ENCODE measurements at regions not wholly inside any gene's neighbourhood (a gene's known extent, or its start where the extent isn't known, plus 50 kb on each side); places are given as distances from the start of the nearest gene placed in this dataset.

DNA sequence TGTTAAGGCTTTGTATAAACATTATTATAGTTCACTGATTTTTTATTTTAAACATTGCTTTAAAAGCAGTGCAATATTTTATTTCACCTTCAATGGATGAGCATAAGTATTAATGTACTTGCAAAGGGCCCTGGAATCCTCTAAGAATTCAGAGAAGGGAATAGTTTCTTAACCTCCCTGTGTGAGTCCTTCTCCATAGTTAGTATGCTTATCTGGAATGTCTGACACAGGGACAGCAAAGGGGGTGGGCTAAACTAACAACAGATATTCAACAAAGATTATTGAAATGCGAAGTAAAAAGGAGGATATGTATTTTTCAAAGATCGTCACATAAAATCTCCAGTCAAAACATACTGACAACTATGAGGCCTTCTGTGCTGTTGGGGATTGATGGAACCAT is 300.4 kb downstream of the CENPW start:
- H3K36me3 Mint-ChIP-seq = no peaks in the 10 kb centered on the region
- H3K9me3 Mint-ChIP-seq = no peaks in the 10 kb centered on the region
- ChIA-PET CTCF (no interaction called here), POLR2A (no interaction called here)
- ATAC-seq (no peak), DNase-seq (ENCODE audit: low spot score) (no peak)
- TF ChIP-seq SMAD4 (CRISPR knock-in tag; IDR thresholded peaks at IDR 0.05) (no peak), MXD4 (CRISPR knock-in tag; IDR thresholded peaks at IDR 0.05; ENCODE audit: borderline replicate concordance) (no peak), ZNF396 (CRISPR knock-in tag; IDR thresholded peaks at IDR 0.05; ENCODE audit: borderline replicate concordance) (no peak), NR3C1 (CRISPR knock-in tag; conservative IDR thresholded peaks at IDR 0.05; ENCODE audit: low read depth) (no peak), ZNF671 (CRISPR knock-in tag; IDR thresholded peaks at IDR 0.05) (no peak), CBFB (CRISPR knock-in tag; IDR thresholded peaks at IDR 0.05; ENCODE audit: low read depth) (no peak), ZNF423 (CRISPR knock-in tag; IDR thresholded peaks at IDR 0.05) (no peak), FOXP1 (CRISPR knock-in tag; IDR thresholded peaks at IDR 0.05; ENCODE audit: borderline replicate concordance) (no peak)
- TF ChIP-seq, protein P1, sequence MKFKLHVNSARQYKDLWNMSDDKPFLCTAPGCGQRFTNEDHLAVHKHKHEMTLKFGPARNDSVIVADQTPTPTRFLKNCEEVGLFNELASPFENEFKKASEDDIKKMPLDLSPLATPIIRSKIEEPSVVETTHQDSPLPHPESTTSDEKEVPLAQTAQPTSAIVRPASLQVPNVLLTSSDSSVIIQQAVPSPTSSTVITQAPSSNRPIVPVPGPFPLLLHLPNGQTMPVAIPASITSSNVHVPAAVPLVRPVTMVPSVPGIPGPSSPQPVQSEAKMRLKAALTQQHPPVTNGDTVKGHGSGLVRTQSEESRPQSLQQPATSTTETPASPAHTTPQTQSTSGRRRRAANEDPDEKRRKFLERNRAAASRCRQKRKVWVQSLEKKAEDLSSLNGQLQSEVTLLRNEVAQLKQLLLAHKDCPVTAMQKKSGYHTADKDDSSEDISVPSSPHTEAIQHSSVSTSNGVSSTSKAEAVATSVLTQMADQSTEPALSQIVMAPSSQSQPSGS (CRISPR knock-in tag; IDR thresholded peaks at IDR 0.05; ENCODE audit: borderline replicate concordance, low read depth) = no peak
- TF ChIP-seq, protein P2, sequence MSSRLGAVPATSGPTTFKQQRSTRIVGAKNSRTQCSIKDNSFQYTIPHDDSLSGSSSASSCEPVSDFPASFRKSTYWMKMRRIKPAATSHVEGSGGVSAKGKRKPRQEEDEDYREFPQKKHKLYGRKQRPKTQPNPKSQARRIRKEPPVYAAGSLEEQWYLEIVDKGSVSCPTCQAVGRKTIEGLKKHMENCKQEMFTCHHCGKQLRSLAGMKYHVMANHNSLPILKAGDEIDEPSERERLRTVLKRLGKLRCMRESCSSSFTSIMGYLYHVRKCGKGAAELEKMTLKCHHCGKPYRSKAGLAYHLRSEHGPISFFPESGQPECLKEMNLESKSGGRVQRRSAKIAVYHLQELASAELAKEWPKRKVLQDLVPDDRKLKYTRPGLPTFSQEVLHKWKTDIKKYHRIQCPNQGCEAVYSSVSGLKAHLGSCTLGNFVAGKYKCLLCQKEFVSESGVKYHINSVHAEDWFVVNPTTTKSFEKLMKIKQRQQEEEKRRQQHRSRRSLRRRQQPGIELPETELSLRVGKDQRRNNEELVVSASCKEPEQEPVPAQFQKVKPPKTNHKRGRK (CRISPR knock-in tag; IDR thresholded peaks at IDR 0.05; ENCODE audit: borderline replicate concordance) = no peak
- TF ChIP-seq, protein P3, sequence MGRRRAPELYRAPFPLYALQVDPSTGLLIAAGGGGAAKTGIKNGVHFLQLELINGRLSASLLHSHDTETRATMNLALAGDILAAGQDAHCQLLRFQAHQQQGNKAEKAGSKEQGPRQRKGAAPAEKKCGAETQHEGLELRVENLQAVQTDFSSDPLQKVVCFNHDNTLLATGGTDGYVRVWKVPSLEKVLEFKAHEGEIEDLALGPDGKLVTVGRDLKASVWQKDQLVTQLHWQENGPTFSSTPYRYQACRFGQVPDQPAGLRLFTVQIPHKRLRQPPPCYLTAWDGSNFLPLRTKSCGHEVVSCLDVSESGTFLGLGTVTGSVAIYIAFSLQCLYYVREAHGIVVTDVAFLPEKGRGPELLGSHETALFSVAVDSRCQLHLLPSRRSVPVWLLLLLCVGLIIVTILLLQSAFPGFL (CRISPR knock-in tag; IDR thresholded peaks at IDR 0.05; ENCODE audit: borderline replicate concordance) = no peak
- peak overlapping the region; percentile 41; the same call in 1 of the 2 replicates for H3K27ac Mint-ChIP-seq
- no peaks in the 10 kb centered on the region for H3K27me3 Mint-ChIP-seq (ENCODE audit: low read depth)
- H3K4me1 Mint-ChIP-seq = peaks cover 6% of the 10 kb centered on the region
- H3K4me3 Mint-ChIP-seq = no peak overlapping the region

DNA sequence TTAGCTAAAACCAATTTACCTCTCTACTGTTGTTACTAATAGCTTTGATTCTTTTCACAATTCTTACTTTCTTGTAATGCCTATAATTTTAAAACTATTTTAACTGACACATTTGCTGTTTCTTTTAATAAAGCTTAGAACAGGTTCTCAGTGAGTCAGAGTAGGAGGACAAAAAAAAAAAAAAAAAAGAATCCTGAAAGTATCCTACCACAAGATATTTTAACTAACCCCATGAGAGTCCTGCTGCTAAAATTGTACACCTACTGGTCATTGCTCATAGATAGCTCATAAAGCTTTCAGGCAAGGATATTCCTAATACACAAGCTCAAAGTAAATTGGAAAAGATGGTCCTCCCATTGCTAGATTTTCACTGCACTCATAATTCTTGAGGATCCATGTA is 301.0 kb downstream of the CENPW start:
- no peaks in the 10 kb centered on the region for H3K27me3 Mint-ChIP-seq (ENCODE audit: low read depth)
- CTCF ChIA-PET = interaction anchor here (0.6 to 0.7 kb wide), 2 partner anchors 17 to 124 kb away, joined by 3 to 4 read pairs; no protein-coding TSS in a partner anchor
- no peaks in the 10 kb centered on the region for H3K9me3 Mint-ChIP-seq
- no peaks in the 10 kb centered on the region for H3K36me3 Mint-ChIP-seq
- no peak overlapping the region for H3K27ac Mint-ChIP-seq
- POLR2A ChIA-PET = no interaction called here
- peaks cover 6% of the 10 kb centered on the region for H3K4me1 Mint-ChIP-seq
- DNase-seq (ENCODE audit: low spot score) = no peak
- no peak for ATAC-seq
- no peak overlapping the region for H3K4me3 Mint-ChIP-seq
- TF ChIP-seq, protein P3 (CRISPR knock-in tag; IDR thresholded peaks at IDR 0.05; ENCODE audit: borderline replicate concordance) = no peak
- TF ChIP-seq, protein P4, sequence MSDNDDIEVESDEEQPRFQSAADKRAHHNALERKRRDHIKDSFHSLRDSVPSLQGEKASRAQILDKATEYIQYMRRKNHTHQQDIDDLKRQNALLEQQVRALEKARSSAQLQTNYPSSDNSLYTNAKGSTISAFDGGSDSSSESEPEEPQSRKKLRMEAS (CRISPR knock-in tag; IDR thresholded peaks at IDR 0.05) = no peak
- TF ChIP-seq ATF1 (CRISPR knock-in tag; IDR thresholded peaks at IDR 0.05) (no peak), SMAD4 (CRISPR knock-in tag; IDR thresholded peaks at IDR 0.05) (no peak), OVOL2 (CRISPR knock-in tag; IDR thresholded peaks at IDR 0.05; ENCODE audit: borderline replicate concordance) (no peak), GABPB1 (CRISPR knock-in tag; IDR thresholded peaks at IDR 0.05) (no peak), JAZF1 (CRISPR knock-in tag; IDR thresholded peaks at IDR 0.05) (no peak), MXD4 (CRISPR knock-in tag; IDR thresholded peaks at IDR 0.05; ENCODE audit: borderline replicate concordance) (no peak), SOX15 (CRISPR knock-in tag; IDR thresholded peaks at IDR 0.05) (no peak), ZNF219 (CRISPR knock-in tag; IDR thresholded peaks at IDR 0.05; ENCODE audit: borderline replicate concordance) (no peak)
- TF ChIP-seq, protein P5, sequence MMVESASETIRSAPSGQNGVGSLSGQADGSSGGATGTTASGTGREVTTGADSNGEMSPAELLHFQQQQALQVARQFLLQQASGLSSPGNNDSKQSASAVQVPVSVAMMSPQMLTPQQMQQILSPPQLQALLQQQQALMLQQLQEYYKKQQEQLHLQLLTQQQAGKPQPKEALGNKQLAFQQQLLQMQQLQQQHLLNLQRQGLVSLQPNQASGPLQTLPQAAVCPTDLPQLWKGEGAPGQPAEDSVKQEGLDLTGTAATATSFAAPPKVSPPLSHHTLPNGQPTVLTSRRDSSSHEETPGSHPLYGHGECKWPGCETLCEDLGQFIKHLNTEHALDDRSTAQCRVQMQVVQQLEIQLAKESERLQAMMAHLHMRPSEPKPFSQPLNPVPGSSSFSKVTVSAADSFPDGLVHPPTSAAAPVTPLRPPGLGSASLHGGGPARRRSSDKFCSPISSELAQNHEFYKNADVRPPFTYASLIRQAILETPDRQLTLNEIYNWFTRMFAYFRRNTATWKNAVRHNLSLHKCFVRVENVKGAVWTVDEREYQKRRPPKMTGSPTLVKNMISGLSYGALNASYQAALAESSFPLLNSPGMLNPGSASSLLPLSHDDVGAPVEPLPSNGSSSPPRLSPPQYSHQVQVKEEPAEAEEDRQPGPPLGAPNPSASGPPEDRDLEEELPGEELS (CRISPR knock-in tag; IDR thresholded peaks at IDR 0.05) = no peak
- TF ChIP-seq, protein P6, sequence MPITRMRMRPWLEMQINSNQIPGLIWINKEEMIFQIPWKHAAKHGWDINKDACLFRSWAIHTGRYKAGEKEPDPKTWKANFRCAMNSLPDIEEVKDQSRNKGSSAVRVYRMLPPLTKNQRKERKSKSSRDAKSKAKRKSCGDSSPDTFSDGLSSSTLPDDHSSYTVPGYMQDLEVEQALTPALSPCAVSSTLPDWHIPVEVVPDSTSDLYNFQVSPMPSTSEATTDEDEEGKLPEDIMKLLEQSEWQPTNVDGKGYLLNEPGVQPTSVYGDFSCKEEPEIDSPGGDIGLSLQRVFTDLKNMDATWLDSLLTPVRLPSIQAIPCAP (CRISPR knock-in tag; IDR thresholded peaks at IDR 0.05) = no peak
- TF ChIP-seq, protein P7, sequence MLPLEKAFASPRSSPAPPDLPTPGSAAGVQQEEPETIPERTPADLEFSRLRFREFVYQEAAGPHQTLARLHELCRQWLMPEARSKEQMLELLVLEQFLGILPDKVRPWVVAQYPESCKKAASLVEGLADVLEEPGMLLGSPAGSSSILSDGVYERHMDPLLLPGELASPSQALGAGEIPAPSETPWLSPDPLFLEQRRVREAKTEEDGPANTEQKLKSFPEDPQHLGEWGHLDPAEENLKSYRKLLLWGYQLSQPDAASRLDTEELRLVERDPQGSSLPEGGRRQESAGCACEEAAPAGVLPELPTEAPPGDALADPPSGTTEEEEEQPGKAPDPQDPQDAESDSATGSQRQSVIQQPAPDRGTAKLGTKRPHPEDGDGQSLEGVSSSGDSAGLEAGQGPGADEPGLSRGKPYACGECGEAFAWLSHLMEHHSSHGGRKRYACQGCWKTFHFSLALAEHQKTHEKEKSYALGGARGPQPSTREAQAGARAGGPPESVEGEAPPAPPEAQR (CRISPR knock-in tag; IDR thresholded peaks at IDR 0.05) = no peak
- TF ChIP-seq, protein P8, sequence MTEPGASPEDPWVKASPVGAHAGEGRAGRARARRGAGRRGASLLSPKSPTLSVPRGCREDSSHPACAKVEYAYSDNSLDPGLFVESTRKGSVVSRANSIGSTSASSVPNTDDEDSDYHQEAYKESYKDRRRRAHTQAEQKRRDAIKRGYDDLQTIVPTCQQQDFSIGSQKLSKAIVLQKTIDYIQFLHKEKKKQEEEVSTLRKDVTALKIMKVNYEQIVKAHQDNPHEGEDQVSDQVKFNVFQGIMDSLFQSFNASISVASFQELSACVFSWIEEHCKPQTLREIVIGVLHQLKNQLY (CRISPR knock-in tag; IDR thresholded peaks at IDR 0.05) = no peak
- TF ChIP-seq, protein P9, sequence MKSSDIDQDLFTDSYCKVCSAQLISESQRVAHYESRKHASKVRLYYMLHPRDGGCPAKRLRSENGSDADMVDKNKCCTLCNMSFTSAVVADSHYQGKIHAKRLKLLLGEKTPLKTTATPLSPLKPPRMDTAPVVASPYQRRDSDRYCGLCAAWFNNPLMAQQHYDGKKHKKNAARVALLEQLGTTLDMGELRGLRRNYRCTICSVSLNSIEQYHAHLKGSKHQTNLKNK (CRISPR knock-in tag; IDR thresholded peaks at IDR 0.05) = no peak

Measured in WTC11 (cell line).